ENCODE measurements at regions not wholly inside any gene's neighbourhood (a gene's known extent, or its start where the extent isn't known, plus 50 kb on each side); places are given as distances from the start of the nearest gene placed in this dataset.
"Not testable (repeated sequence)": the region's sequence is repeated elsewhere in the genome, so short reads cannot be mapped to it uniquely, and the experiment has no call there.

GRCh38 chr1:117754061-117754969 is 148.5 kb downstream of the TENT5C start:
- peak; percentile 69 for DNase-seq (ENCODE audit: low spot score)

- no peak for DNase-seq (ENCODE audit: low spot score)
These were observed 151.8 kb downstream of the TENT5C start for GRCh38 chr1:117757668-117758067.

GRCh38 chr1:117758444-117759316 is 152.8 kb downstream of the TENT5C start:
- DNase-seq (ENCODE audit: low spot score): peak; percentile 73

- DNase-seq (ENCODE audit: low spot score): no peak
These were observed 153.7 kb downstream of the TENT5C start for GRCh38 chr1:117759535-117759934.

GRCh38 chr1:117760069-117760468 is 154.2 kb downstream of the TENT5C start:
- DNase-seq (ENCODE audit: low spot score): no peak

- no peak for DNase-seq (ENCODE audit: low spot score)
These were observed 154.6 kb downstream of the TENT5C start for GRCh38 chr1:117760485-117760884.

GRCh38 chr1:117767756-117768155 is 161.7 kb downstream of the GDAP2 start:
- DNase-seq (ENCODE audit: low spot score): not testable (repeated sequence)

GRCh38 chr1:117770981-117771531 is 158.4 kb downstream of the GDAP2 start:
- no peak for DNase-seq (ENCODE audit: low spot score)

GRCh38 chr1:117779364-117779763 is 150.1 kb downstream of the GDAP2 start:
- no peak for DNase-seq (ENCODE audit: low spot score)

GRCh38 chr1:117780687-117781475 is 148.5 kb downstream of the GDAP2 start:
- DNase-seq (ENCODE audit: low spot score): no peak

GRCh38 chr1:117782056-117782455 is 147.4 kb downstream of the GDAP2 start:
- DNase-seq (ENCODE audit: low spot score): no peak

- DNase-seq (ENCODE audit: low spot score): peak; percentile 4
These were observed 145.6 kb downstream of the GDAP2 start for GRCh38 chr1:117783606-117784396.

- no peak for DNase-seq (ENCODE audit: low spot score)
These were observed 141.4 kb downstream of the GDAP2 start for GRCh38 chr1:117788014-117788413.

GRCh38 chr1:117793413-117793812 is 136.0 kb downstream of the GDAP2 start:
- DNase-seq (ENCODE audit: low spot score): no peak

- DNase-seq (ENCODE audit: low spot score): no peak
These were observed 135.3 kb downstream of the GDAP2 start for GRCh38 chr1:117794073-117794472.

GRCh38 chr1:117795190-117795589 is 134.2 kb downstream of the GDAP2 start:
- DNase-seq (ENCODE audit: low spot score): no peak

- no peak for DNase-seq (ENCODE audit: low spot score)
These were observed 133.6 kb downstream of the GDAP2 start for GRCh38 chr1:117795792-117796191.

- no peak for DNase-seq (ENCODE audit: low spot score)
These were observed 133.2 kb downstream of the GDAP2 start for GRCh38 chr1:117796226-117796625.

GRCh38 chr1:117798550-117798949 is 130.9 kb downstream of the GDAP2 start:
- DNase-seq (ENCODE audit: low spot score): no peak

- DNase-seq (ENCODE audit: low spot score): no peak
These were observed 126.7 kb downstream of the GDAP2 start for GRCh38 chr1:117802531-117803257.

Data from pons (tissue), 1 donor.